ENCODE measurements at regions not wholly inside any gene's neighbourhood (a gene's known extent, or its start where the extent isn't known, plus 50 kb on each side); places are given as distances from the start of the nearest gene placed in this dataset.
"Not testable (repeated sequence)": the region's sequence is repeated elsewhere in the genome, so short reads cannot be mapped to it uniquely, and the experiment has no call there.

GRCh38 chr14:104230946-104231345, 92.6 kb downstream of the KIF26A start:
- no peak for DNase-seq

GRCh38 chr14:104232070-104232484, 93.7 kb downstream of the KIF26A start:
- DNase-seq: no peak

- not testable (repeated sequence) for DNase-seq
Measured at GRCh38 chr14:104234007-104234786, 95.8 kb downstream of the KIF26A start.

GRCh38 chr14:104235686-104236085, 97.3 kb downstream of the KIF26A start:
- DNase-seq: no peak

- DNase-seq: no peak
Measured at GRCh38 chr14:104237651-104238423, 99.5 kb downstream of the KIF26A start.

GRCh38 chr14:104238424-104239184, 100.2 kb downstream of the KIF26A start:
- no peak for DNase-seq

GRCh38 chr14:104239185-104239775, 100.9 kb downstream of the KIF26A start:
- DNase-seq: no peak

GRCh38 chr14:104239861-104240301, 101.5 kb downstream of the KIF26A start:
- DNase-seq: no peak

GRCh38 chr14:104240434-104241157, 102.2 kb downstream of the KIF26A start:
- DNase-seq: no peak

GRCh38 chr14:104243200-104243599, 104.8 kb downstream of the KIF26A start:
- DNase-seq: no peak

GRCh38 chr14:104244221-104245011, 106.0 kb downstream of the KIF26A start:
- peak; percentile 31 for DNase-seq

GRCh38 chr14:104245075-104245474, 106.7 kb downstream of the KIF26A start:
- no peak for DNase-seq

GRCh38 chr14:104245723-104246122, 107.3 kb downstream of the KIF26A start:
- DNase-seq: no peak

- no peak for DNase-seq
Measured at GRCh38 chr14:104246401-104247335, 108.3 kb downstream of the KIF26A start.

GRCh38 chr14:104247336-104248202, 109.2 kb downstream of the KIF26A start:
- no peak for DNase-seq

- DNase-seq: no peak
Measured at GRCh38 chr14:104248203-104249055, 110.0 kb downstream of the KIF26A start.

- DNase-seq: no peak
Measured at GRCh38 chr14:104249089-104249488, 110.7 kb downstream of the KIF26A start.

- no peak for DNase-seq
Measured at GRCh38 chr14:104249706-104250105, 111.3 kb downstream of the KIF26A start.

All from NCI-H446 treated with DMSO at 0.1 percent for 48 hours (cell line).